PC-9 (cell line): ENCODE measurements at regions not wholly inside any gene's neighbourhood (a gene's known extent, or its start where the extent isn't known, plus 50 kb on each side); places are given as distances from the start of the nearest gene placed in this dataset.
"Not testable (repeated sequence)": the region's sequence is repeated elsewhere in the genome, so short reads cannot be mapped to it uniquely, and the experiment has no call there.

Experiments used
- BruUV-seq: library from RNA; stranded (reverse); fragments of 400-500 nt; replicated peaks from 2 replicates; lab custom pipeline; 2021; lab: Mats Ljungman, UMichigan
- CTCF ChIA-PET: fragments of 300-600 bp; sonication (Branson Sonifier 250); formaldehyde crosslinking; loops from one replicate; lab custom pipeline; 2022; ENCODE audit warnings: antibody characterized with exemption; lab: Charles Lee
- POLR2A ChIA-PET: fragments of 300-600 bp; sonication (Branson Sonifier 250); formaldehyde crosslinking; loops from one replicate; lab custom pipeline; 2022; ENCODE audit warnings: antibody characterized with exemption; ENCODE audit not compliant: unreplicated experiment; lab: Charles Lee
- DNase-seq, 2 experiments: peaks; one replicate each; pipeline versions ENCODE4 v3.0.0 to v3.0.0-alpha.2; 2015 to 2022; ENCODE audit warnings: mixed read lengths in 1 of 2
- H2AFZ ChIP-seq: fragments of 200-600 bp; sonication (generic); 2 replicates; pipeline ENCODE4 v1.8.1; 2017; ENCODE audit warnings: antibody characterized with exemption
- H3F3A ChIP-seq: fragments of 200-600 bp; sonication (generic); 2 replicates; pipeline ENCODE4 v1.8.1; 2017; ENCODE audit warnings: antibody characterized with exemption, mild to moderate bottlenecking, low read depth; ENCODE audit not compliant: insufficient read depth
- H3K27ac ChIP-seq: fragments of 200-600 bp; sonication (generic); 2 replicates; pipeline ENCODE4 v1.6.1; 2016; ENCODE audit warnings: mixed run types
- H3K27me3 ChIP-seq: fragments of 200-600 bp; sonication (generic); 2 replicates; pipeline ENCODE4 v1.6.1; 2016; ENCODE audit warnings: low read depth, mixed run types; ENCODE audit not compliant: insufficient read depth
- H3K36me3 ChIP-seq: fragments of 200-600 bp; sonication (generic); 2 replicates; pipeline ENCODE4 v1.6.1; 2016; ENCODE audit warnings: low read depth, mixed run types
- H3K4me1 ChIP-seq: fragments of 200-600 bp; sonication (generic); replicated peaks from 2 replicates; pipeline ENCODE4 v1.6.1; 2016; ENCODE audit warnings: mixed run types; ENCODE audit not compliant: insufficient read depth
- H3K4me2 ChIP-seq: fragments of 200-600 bp; sonication (generic); 2 replicates; pipeline ENCODE4 v1.6.1; 2017; ENCODE audit warnings: mixed run types
- H3K4me3 ChIP-seq: fragments of 200-600 bp; sonication (generic); 2 replicates; pipeline ENCODE4 v1.6.1; 2016; ENCODE audit warnings: mixed run types
- H3K79me2 ChIP-seq: fragments of 200-600 bp; sonication (generic); 2 replicates; pipeline ENCODE4 v1.6.1; 2017; ENCODE audit warnings: low read depth, mixed run types
- H3K9me2 ChIP-seq: fragments of 200-600 bp; sonication (generic); 2 replicates; pipeline ENCODE4 v1.8.1; 2017; ENCODE audit warnings: mild to moderate bottlenecking; ENCODE audit not compliant: insufficient read depth
- H3K9me3 ChIP-seq: fragments of 200-600 bp; sonication (generic); 2 replicates; pipeline ENCODE4 v1.8.1; 2016; ENCODE audit warnings: low read depth; ENCODE audit not compliant: insufficient read depth
- H4K20me1 ChIP-seq: fragments of 200-600 bp; sonication (generic); 2 replicates; pipeline ENCODE4 v1.8.1; 2017; ENCODE audit not compliant: insufficient read depth
- CTCF ChIP-seq: fragments of 200-600 bp; sonication (generic); conservative IDR thresholded peaks from 2 replicates; pipeline ENCODE4 v1.6.1; 2017; ENCODE audit warnings: mixed run types, antibody characterized with exemption, mild to moderate bottlenecking, moderate library complexity
- EZH2 ChIP-seq: fragments of 200-600 bp; sonication (generic); IDR thresholded peaks from 2 replicates; pipeline ENCODE4 v1.8.0; 2017; ENCODE audit warnings: antibody characterized with exemption, low read depth
- intact Hi-C: fragments of 100-400 bp; cut with micrococcal nuclease; formaldehyde crosslinking; loops from one replicate; pipeline ENCODE4 v1.10.0; 2022; ENCODE audit not compliant: unreplicated experiment

- no peak for DNase-seq
- H3K4me3 ChIP-seq = no peak overlapping the region
- CTCF ChIA-PET = no interaction called here
- no peak overlapping the region for H3K4me2 ChIP-seq
- H4K20me1 ChIP-seq = no peaks in the 10 kb centered on the region
- intact Hi-C loops = no loop called here
- no peaks in the 10 kb centered on the region for H3K27me3 ChIP-seq
- no peaks in the 10 kb centered on the region for H3K4me1 ChIP-seq
- H2AFZ ChIP-seq = no peak overlapping the region
- H3F3A ChIP-seq = no peaks in the 10 kb centered on the region
- H3K36me3 ChIP-seq = no peaks in the 10 kb centered on the region
- H3K79me2 ChIP-seq = no peaks in the 10 kb centered on the region
- POLR2A ChIA-PET = no interaction called here
- H3K9me3 ChIP-seq = no peaks in the 10 kb centered on the region
- no TSS peak for BruUV-seq
- H3K9me2 ChIP-seq = no peaks in the 10 kb centered on the region
- TF ChIP-seq CTCF = no peak
- no peak for TF ChIP-seq EZH2
- no peak overlapping the region for H3K27ac ChIP-seq
Measured at GRCh38 chr14:40981247-40981646, 625.4 kb upstream of the LRFN5 start.

GRCh38 chr14:40960257-40960656, 646.4 kb upstream of the LRFN5 start:
- H3K36me3 ChIP-seq, H2AFZ ChIP-seq, H3K9me3 ChIP-seq, BruUV-seq, H3K4me2 ChIP-seq, H3K4me3 ChIP-seq, intact Hi-C loops, H3K79me2 ChIP-seq, POLR2A ChIA-PET, H4K20me1 ChIP-seq, H3K27me3 ChIP-seq, H3F3A ChIP-seq, H3K27ac ChIP-seq, H3K4me1 ChIP-seq, CTCF ChIA-PET, H3K9me2 ChIP-seq, DNase-seq: not testable (repeated sequence)

- Histone ChIP-seq H3K9me2 (no peaks in the 10 kb centered on the region), H3K4me3 (no peak overlapping the region), H3F3A (no peaks in the 10 kb centered on the region), H3K27me3 (no peaks in the 10 kb centered on the region), H2AFZ (no peak overlapping the region), H3K79me2 (no peaks in the 10 kb centered on the region), H3K9me3 (no peaks in the 10 kb centered on the region), H3K4me2 (no peak overlapping the region), H3K4me1 (no peaks in the 10 kb centered on the region), H3K27ac (no peak overlapping the region), H3K36me3 (no peaks in the 10 kb centered on the region), H4K20me1 (no peaks in the 10 kb centered on the region)
- CTCF ChIA-PET = no interaction called here
- no peak for TF ChIP-seq EZH2
- no peak for TF ChIP-seq CTCF
- POLR2A ChIA-PET = no interaction called here
- intact Hi-C loops = no loop called here
- no TSS peak for BruUV-seq
- DNase-seq = no peak
Measured at GRCh38 chr14:40955131-40955505, 651.6 kb upstream of the LRFN5 start.

GRCh38 chr14:40954448-40955130, 652.1 kb upstream of the LRFN5 start:
- H3K27me3 ChIP-seq, H3K27ac ChIP-seq, intact Hi-C loops, H3K36me3 ChIP-seq, H3K79me2 ChIP-seq, H3K4me2 ChIP-seq, H3K9me3 ChIP-seq, BruUV-seq, H3K4me1 ChIP-seq, H3K4me3 ChIP-seq, H2AFZ ChIP-seq, POLR2A ChIA-PET, H3F3A ChIP-seq, DNase-seq, CTCF ChIA-PET, H3K9me2 ChIP-seq, H4K20me1 ChIP-seq: not testable (repeated sequence)
